Esophagus muscularis mucosa (tissue), 4 donors: ENCODE measurements at regions not wholly inside any gene's neighbourhood (a gene's known extent, or its start where the extent isn't known, plus 50 kb on each side); places are given as distances from the start of the nearest gene placed in this dataset.

Source experiments
- EP300 ChIP-seq: sonication (generic); formaldehyde crosslinking; IDR thresholded peaks from one replicate; pipeline ENCODE4 v1.6.1; 2017; ENCODE audit warnings: antibody characterized with exemption
- POLR2A ChIP-seq: fragments of 450-650 bp; IDR thresholded peaks from one replicate; pipeline ENCODE4 v1.6.1; 2017; ENCODE audit warnings: antibody characterized with exemption, moderate library complexity, mild to moderate bottlenecking, low read depth
- POLR2AphosphoS5 ChIP-seq, 2 donors: sonication (generic); formaldehyde crosslinking; IDR thresholded peaks; one replicate each; pipeline ENCODE4 v1.6.1; 2017; ENCODE audit warnings: antibody characterized with exemption in 2 of 2
- TF ChIP-seq, protein P1 (sequence below), 3 experiments: fragments of 200-600 bp in 2 of 3; fragments of 450-650 bp in 1 of 3; sonication (generic) in 2 of 3; IDR thresholded peaks; one replicate each; pipeline ENCODE4 v1.5.1; 2017 to 2019; ENCODE audit warnings: antibody characterized with exemption in 3 of 3, mild to moderate bottlenecking in 2 of 3, moderate library complexity in 1 of 3

DNA sequence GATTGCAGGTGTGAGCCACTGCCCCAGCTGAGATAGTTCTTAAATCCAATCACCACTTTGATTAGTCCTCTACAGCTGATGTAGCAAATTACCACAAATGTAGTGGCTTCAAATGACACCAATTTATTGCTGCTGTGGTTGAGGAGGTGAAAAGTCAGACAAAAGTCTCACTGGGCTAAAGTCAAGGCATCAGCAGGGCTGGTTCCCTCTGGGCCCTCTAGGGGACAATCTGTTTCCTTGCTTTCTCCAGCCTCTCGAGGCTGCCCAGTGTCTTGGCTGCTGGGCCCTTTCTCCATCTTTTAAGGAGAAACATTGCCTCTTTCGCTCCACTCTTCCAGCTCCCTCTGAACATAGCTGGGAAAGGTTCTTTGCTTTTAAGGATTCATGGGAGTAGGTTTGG is 50.5 kb upstream of the SHANK2 start:
- TF ChIP-seq, protein P1, sequence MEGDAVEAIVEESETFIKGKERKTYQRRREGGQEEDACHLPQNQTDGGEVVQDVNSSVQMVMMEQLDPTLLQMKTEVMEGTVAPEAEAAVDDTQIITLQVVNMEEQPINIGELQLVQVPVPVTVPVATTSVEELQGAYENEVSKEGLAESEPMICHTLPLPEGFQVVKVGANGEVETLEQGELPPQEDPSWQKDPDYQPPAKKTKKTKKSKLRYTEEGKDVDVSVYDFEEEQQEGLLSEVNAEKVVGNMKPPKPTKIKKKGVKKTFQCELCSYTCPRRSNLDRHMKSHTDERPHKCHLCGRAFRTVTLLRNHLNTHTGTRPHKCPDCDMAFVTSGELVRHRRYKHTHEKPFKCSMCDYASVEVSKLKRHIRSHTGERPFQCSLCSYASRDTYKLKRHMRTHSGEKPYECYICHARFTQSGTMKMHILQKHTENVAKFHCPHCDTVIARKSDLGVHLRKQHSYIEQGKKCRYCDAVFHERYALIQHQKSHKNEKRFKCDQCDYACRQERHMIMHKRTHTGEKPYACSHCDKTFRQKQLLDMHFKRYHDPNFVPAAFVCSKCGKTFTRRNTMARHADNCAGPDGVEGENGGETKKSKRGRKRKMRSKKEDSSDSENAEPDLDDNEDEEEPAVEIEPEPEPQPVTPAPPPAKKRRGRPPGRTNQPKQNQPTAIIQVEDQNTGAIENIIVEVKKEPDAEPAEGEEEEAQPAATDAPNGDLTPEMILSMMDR (IDR thresholded peaks at IDR 0.05), result no peak
- TF ChIP-seq POLR2AphosphoS5 (IDR thresholded peaks at IDR 0.05) (no peak), POLR2A (no peak), EP300 (no peak)
